Activated T-cell treated with anti-CD3 and anti-CD28 coated beads for 24 hours (primary cell): ENCODE measurements at regions not wholly inside any gene's neighbourhood (a gene's known extent, or its start where the extent isn't known, plus 50 kb on each side); places are given as distances from the start of the nearest gene placed in this dataset.

ENCODE experiments used
- DNase-seq: peaks from one replicate; pipeline ENCODE4 v3.0.0-alpha.2; 2020; ENCODE audit warnings: low read depth

DNA sequence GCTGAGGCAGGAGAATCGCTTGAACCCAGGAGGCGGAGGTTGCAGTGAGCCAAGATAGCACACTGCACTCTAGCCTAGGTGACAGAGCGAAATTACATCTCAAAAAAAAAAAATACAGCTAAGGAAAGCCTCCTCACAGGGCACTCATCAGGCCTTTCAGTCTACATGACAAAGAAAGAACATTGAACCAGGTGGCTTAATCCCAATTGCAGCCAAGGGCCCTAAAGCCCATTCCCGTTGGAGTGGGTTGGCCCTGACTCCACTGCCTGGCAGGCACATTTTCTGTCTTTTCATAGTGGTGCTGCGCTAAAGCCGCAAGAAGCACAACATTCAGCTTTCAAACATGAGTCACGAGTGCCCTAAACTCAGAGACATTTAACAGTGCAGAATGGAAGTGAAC lies 372.5 kb downstream of the RNF144A start:
- DNase-seq: no peak

DNA sequence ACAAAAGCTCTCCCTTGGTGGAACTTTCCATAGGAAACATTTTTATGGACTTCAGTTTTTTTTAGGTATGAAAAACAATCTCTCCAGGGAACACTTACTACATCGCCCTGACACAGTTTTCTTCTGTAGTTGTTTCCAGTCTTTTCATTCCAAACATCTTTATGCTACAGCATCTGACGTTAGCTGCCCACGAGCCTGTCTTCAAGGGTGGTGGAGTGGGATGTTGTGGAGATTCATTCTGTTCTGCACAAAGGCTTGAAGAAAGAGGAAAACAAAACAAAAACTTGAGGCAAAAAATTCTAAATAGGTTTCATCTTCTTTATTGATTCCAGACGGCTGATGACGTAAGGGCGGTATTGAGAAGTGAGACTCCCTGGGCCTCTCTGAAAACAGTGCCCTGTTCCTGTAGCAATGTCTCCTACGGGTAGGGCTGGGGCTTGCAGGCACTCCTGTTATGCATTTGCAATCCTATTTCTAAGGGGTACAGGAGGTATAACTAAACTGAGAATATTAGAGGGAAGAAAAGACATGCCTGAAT lies 375.0 kb downstream of the RNF144A start:
- no peak for DNase-seq

DNA sequence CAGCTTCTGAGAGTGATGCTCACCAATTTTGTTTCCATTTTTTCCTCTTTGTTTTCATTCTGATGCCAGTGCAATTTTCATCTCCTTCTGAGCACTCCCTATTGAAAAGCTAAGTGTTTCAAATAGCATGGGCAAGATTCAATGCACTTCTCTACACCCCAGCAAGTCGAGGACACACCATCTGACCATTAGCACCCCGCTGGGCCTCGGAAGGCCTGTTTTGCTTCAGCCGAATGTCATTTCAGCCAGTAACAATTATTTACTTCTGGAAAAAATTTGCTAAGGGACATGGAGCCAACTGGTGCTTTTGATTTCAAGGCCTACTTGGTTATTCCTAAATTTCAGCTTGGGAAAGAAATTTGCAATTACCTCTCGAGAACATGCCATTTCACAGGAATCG lies 392.4 kb downstream of the RNF144A start:
- no peak for DNase-seq

DNA sequence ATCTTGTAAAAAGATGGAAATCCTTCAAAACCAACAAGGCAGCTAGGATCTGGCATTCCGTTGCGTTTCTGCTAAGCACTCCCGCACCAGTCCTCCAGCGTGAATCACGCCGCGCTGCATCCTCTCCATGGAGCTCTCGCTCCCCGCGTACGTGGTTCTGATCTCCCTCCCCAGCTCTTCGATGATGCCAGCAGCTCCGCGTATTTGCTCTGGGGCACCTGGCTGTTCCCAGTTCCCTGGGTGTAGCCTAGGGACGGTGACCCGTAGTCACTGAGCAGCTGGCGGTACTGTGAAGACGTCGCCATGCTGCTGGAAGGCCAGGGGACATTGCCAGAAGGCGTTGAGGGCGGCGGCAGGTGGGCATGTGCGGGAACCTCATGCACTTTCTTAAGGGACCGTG lies 407.5 kb downstream of the RNF144A start:
- DNase-seq: no peak

DNA sequence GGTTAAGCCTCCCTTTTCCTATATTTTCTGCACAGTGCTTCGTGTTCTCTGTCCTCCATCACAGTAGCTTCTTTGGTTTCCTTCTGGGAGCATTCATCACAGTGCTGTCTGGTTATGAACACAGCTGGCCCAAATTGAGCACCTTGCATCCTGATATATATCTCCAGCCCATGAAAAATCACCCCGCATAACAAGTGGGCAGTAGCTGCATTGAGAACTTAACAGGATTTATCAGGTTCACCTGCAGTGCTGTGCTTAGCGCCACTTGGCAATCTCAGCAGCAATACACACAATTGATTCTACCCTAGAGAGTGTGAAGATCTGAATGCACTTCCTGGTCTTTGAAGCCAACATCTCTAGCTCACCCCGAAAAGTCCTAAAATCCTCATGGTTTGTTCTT lies 408.0 kb downstream of the RNF144A start:
- no peak for DNase-seq

DNA sequence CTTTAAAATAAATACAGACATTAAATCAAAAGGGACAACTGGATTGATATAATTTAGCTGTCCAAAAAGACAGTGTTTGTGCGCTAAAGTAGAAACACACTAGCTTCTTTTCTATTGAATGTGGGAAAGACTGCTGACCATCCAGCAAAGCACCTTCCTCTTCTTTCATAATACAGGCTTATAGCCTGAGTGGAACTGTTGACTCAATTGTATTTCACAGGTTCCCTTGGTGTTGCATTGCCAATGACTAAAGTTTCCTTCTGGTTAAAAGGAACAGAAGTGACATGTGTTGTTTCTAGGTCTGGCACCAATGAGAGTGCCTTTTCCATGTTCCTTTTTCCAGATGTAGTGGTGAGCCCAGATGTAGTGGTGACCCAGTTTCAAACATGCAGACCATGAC lies 412.3 kb downstream of the RNF144A start:
- DNase-seq: no peak

DNA sequence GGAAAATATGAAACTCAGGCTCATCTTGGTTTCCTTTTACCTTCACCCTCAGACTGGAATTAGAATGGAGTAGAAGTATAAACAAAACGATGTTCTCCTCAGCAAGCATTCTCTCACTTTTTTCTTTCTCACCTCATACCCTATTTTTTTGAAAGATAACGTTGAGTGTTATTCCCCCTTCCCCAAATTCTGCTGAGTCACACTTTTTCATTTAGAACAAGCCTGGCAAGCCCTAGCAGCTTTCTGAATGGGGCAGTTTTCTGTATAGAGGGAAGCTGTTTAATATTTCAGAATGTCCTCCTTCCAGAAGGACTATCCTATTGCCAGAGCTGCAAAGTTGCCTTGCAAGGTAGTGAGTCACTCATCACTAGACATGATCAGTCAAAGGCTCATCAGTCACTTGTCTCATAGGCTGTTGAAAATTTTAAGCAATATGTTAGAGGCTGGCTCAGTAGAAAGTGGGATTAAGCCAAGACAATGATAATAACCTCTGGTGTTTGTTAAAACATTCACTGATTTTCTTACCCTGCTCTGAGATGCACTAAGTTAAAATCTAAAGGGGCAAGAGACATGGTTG lies 416.1 kb downstream of the RNF144A start:
- no peak for DNase-seq

DNA sequence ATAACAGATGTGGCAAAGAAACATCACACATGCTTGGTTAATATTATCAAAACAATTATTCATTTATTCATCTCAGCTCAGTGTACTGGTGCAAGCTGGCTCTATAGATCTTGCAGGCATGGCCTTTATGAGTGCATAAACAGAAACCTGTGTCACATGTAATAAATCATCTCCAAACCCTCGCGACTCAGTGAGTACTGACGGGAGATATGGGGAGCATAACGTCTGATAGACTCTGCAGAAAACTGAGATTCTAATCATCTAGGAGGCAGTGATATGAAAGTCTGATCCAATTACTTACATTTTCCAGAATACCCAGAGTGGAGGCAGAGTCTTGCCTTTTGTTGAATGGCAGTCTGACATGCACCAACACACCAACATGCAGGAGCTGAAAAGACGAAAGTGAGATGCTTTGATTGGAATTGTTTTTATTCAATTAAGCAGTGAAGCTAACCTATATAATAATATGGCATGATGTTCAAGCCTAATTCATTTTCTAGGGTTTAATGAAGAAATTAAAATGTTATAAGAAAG lies 416.8 kb downstream of the RNF144A start:
- DNase-seq: no peak

DNA sequence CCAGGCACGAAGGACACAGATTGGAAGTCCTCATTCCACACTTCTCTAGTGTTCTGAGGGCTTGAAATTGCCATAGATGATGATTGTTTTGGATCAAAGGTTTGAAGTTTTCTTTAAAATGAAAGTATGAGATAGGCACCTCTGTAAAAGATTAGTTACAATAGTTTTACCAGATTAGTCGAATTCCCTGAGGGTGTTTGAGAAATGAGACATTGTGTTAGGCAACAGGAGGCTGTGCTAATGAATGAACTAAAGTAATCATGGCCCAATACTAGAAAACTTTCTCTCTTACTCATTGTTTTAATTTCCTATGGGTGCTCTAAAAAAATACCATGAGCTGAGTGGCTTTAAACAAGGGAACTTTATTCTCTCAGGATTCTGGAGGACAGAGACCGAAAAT lies 421.7 kb downstream of the RNF144A start:
- no peak for DNase-seq

DNA sequence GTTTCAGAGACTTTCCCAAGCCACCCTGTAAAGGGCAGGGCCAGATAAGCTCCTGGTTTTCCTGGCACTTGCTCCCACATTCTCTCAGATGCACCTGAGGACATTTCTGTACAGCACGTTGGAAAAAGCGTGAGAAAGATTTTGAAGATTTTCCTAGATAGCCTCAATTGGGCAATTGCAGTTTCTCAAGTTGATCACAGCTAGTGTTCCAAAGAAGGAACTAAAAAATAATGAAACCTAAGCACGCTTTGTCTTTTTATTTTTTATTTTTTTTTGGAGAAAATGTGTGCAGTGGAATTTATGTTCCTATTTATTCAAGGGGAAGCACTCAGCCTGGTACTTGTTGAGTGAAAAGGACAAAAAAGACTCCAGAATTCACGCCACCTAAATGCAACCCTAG lies 429.1 kb downstream of the RNF144A start:
- DNase-seq: no peak

DNA sequence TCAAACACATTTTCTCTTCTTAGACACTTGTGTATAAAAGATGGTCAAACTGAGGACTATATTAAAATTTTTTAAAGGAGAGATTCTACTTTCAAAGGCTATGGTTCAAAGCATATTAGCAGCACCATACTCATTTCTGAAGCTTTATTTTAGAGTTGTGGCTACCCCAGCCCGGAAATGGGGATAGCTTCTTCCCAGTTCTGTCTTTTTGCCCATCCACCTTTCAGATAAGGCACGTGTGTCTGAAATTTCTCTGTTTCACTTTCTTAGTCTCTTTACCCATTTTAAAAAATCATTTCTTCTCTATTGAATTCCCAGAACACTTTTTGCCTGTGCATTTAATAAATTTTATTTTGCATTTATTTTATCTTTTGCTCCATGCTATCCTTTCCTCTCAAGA lies 431.5 kb downstream of the RNF144A start:
- DNase-seq: no peak

DNA sequence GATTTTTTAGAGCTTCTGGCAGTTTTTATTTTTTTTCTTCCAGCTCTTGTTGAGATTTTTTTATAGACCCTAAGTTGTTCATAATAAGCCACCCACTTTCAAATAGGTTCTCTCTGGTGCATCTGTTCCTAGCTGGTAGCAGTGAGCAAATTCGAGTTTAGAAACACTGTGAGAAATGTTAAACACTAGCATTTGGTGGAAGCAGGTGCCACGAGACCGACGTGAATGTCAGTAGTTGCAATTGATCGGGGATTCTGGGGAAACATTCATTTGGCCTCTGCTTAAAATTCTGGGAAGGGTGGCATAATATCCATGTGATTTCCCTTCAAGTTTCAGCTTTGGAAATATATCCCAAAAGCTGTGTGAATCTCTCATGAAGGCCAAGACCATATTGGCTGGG lies 435.0 kb downstream of the RNF144A start:
- DNase-seq: no peak

DNA sequence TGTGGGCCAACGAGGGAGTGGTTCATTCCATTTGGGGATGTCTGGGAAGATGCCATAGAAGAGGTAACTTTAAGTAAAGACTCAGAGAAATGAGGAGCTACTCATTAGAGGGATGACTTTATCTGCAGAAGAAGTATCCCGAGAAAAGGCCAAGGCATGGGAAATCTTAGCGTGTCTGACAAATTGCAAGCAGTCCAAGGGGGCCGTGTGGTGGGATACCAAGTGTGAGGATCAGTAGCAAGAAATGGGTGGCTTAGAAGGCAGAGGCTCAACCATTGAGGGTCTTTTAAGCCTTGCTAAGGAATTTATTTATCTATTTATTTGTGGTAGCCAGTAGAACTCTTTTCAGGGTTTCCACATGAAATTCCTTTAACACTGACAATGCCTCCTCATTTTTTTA lies 436.4 kb downstream of the RNF144A start:
- DNase-seq: no peak

DNA sequence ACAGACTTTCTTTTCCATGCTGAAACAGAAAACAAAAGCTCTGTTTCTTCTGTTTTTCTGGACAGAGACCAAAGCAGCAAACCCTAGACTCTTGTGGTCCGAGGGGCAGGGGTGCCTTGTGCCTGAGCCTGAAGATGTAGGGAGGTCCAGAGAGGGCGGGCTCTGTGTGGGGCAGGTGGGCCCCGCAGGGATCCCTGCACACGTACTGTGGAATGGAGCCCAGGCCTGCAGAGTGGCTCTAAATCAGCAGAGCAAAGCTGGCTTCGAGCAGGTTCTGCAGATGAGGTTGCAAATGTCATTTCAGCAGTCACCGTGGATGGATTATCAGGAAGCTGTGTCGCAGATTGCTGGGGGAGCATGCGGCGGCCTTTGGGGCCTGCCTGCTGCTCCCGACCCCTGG lies 438.6 kb downstream of the RNF144A start:
- DNase-seq: no peak

DNA sequence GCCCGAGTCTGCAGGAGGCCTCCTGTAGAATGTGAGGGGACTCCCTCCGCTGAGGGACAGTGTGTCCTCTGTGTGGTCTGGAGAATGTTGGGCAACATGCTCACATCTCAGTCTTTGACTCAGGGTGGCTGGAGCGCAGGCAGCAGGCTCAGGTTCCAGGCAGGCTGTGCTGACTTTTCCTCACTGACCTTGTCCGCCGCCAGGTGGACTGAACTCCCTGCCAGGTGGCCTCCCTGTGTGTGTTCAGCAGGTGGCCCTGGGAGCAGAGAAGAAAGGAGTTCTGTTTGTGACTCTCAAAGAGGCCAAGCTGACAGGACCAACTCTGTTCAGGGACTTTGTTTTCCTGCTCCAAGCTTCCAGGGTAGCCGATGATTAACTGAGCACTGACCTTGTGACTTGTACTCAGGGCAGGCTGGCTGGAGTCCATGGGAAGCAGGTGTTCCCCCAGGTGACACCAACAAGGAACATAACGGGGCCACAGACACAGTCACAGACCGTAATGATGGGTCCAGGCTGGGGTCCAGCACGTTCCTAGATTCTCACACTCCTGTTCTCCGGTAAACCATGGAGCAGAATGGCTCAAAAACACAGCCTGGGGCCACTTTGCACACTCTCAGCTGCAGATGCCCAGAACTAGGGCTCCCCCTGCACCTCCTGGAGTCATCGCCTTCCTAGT lies 439.8 kb downstream of the RNF144A start:
- no peak for DNase-seq

DNA sequence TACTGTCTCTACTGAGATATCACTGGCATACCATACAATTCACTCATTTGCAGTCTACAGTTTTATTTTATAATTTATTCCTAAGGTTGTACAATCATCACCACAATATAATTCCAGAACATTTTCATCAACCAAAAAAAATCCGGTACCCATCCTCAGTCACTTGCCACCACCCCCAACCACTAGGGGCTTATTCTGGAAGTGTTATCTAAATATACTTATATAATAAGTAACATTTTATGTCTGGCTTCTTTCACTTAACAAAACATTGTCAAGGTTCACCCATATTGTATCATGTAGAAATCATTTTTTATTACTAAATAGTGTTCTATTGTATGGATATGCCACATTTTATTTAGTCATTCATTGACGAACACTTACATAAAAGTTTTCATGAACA lies 440.8 kb downstream of the RNF144A start:
- DNase-seq: no peak

DNA sequence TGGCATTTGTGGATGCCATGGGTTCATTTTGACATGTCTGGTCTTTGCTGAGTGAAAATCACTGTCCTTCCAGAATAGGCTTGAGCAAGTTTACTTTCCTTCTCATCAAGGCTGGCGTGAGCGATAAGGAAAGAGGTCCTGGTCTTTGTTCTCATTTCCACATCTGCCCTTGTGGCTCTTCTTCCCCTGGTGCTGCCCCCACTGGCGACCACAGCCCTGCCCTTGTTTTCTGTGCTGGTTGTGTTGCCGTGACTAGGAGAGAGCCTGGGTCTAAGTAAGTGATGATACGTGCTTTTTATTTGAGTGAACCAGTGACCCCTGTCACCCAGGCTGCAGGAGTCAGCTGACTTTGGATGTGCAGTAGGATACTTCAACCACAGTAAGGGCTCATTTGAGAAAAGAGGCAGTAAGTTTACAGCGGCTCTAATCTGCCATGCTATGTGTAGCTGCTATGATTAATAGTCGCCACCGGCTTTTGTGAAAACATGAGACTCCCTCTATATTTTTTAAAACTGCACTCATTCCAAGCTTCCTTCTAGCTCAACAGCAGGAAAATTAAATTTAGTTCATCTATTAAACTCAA lies 441.7 kb downstream of the RNF144A start:
- DNase-seq: no peak

DNA sequence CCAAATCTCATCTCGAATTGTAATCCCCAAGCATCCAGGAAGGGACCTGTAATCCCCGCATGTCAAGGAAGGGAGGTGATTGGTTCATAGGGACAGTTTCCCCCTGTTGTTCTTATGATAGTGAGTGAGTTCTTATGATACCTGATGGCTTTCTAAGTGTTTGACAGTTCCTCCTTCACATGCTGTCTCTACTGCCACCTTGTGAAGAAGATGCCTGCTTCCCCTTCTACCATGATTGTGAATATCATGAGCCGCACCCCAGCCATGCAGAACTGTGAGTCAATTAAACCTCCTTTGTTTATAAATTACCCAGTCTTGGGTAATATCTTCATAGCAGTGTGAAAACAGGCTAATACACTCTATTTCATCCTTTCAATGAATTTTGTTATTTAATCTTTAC lies 446.7 kb downstream of the RNF144A start:
- DNase-seq: no peak

DNA sequence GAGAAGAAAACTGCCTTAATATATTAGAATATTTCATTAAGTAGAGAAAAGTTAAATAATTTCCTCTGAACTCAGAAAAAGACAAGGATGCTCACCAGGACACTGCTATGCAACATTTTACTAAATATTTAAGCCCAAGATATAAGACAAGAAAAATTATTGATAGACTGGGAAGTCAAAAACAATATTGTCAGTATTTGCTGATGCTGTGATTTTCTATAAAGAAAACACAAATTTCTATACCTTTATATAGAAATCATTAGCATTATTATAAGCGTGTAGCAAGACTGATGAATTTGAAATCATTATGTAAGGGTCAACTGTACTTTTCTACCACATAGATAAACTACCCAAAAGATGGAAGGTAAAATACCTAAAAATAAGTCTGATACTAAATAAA lies 451.0 kb downstream of the RNF144A start:
- no peak for DNase-seq

DNA sequence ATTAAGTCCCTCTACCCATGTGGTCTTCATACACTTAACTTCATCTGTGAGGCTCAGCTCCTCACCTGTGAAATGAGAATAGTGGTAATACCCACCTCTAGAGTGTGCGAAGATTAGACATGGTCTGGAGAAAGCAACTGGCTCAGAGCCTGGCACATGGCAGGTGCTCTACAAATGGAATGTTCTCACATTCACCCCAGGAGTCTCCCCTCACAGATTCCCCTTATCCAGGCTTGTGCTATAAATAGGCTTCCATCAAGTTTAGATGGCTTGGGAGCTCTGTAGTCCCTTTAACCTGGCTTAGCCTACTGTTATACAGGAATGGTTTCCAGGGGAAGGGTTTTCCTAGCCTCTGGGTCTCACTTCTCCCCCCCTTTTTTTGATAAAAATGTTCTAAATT lies 455.9 kb downstream of the RNF144A start:
- DNase-seq: no peak

DNA sequence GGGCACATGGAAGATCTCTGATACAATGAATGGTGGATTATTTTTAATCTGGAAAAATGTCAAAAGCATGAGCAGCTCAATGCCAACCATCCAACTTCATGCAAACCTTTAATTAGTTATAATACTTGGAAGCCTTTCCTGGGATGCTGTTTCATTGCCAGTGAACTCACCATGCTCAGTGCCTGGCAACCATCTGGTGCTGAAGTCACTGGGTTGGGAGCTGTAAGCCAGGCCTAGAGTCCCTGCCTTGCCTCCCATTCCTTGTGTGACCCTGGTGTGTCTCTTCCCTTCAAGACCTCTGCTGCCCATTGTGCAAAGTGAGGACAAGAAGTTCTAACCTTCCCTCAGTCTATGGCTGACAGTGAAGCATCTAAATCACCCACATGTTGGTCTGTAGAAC lies 458.7 kb downstream of the RNF144A start:
- DNase-seq: no peak

DNA sequence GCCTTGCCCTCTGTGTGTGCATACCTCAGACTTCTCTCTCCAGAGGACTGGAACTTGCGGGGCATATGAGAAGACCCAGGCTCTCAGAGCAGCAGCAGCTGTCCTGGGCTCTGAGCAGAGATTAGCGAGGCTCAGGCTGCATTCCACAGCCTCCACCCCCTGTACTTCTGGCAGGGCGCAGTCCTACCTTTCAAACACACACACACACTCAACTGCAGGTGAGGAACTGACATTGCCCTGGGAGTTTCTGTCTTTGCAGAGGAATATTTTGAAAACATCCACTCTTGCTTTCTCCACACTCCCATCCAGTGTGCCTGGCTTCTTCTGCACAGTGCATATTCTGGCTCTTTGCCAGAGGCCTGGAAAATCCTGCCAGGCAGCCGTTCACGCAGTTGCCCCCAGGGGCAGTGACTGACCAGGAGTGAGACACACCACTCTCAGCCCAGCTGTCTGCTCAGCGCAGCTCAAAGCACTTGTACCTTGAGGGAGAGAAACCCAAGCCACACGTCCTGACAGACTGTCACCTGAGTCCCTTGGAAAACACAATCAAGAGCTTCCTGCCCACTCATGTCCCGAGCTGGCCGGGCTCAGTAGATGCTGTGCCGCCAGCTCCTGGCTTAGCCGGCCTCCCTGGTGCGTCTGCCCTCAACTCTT lies 460.8 kb downstream of the RNF144A start:
- DNase-seq: no peak

DNA sequence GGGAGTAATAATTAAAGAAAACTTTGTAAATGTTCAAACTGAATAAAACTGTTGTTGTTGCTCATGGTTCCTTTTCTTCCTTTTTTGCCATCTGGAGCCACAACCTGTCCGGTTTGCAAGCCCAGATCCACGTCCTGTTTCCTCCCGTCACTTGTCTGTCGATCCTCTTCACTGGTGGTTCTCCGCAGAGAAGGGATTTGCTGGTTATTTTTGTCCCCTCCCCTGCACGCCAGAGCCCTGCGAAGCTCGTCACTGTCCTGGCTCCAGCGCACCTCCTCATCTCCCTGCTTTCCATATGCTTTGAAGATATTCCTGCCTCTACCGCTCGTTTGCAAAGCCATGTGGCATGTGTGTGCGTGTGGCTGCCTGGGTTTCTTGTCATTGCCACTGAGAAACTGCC lies 461.4 kb downstream of the RNF144A start:
- DNase-seq: no peak
